ENCODE measurements at regions not wholly inside any gene's neighbourhood (a gene's known extent, or its start where the extent isn't known, plus 50 kb on each side); places are given as distances from the start of the nearest gene placed in this dataset.
"Not testable (repeated sequence)": the region's sequence is repeated elsewhere in the genome, so short reads cannot be mapped to it uniquely, and the experiment has no call there.

GRCh38 chr2:35522450-35522849 is 833.1 kb upstream of the CRIM1 start:
- no peak for DNase-seq

- DNase-seq, result no peak
Measured at GRCh38 chr2:35510636-35511035, 844.9 kb upstream of the CRIM1 start.

GRCh38 chr2:35508601-35509000 is 847.0 kb upstream of the CRIM1 start:
- DNase-seq, result no peak

- DNase-seq, result no peak
Measured at GRCh38 chr2:35504419-35504818, 851.2 kb upstream of the CRIM1 start.

- DNase-seq, result no peak
Measured at GRCh38 chr2:35503738-35504199, 851.8 kb upstream of the CRIM1 start.

- DNase-seq, result no peak
Measured at GRCh38 chr2:35503311-35503710, 852.3 kb upstream of the CRIM1 start.

GRCh38 chr2:35501076-35501475 is 854.5 kb upstream of the CRIM1 start:
- no peak for DNase-seq

- DNase-seq, result no peak
Measured at GRCh38 chr2:35496022-35496421, 859.6 kb upstream of the CRIM1 start.

- no peak for DNase-seq
Measured at GRCh38 chr2:35495182-35495581, 860.4 kb upstream of the CRIM1 start.

GRCh38 chr2:35478121-35478520 is 877.5 kb upstream of the CRIM1 start:
- DNase-seq, result not testable (repeated sequence)

- DNase-seq, result peak; percentile 7
Measured at GRCh38 chr2:35468245-35468644, 887.3 kb upstream of the CRIM1 start.

- DNase-seq, result peak; percentile 32
Measured at GRCh38 chr2:35463805-35464596, 891.6 kb upstream of the CRIM1 start.

GRCh38 chr2:35462226-35462998 is 893.2 kb upstream of the CRIM1 start:
- peak; percentile 74 for DNase-seq

GRCh38 chr2:35461406-35461805 is 894.2 kb upstream of the CRIM1 start:
- DNase-seq, result peak; percentile 25

- no peak for DNase-seq
Measured at GRCh38 chr2:35454966-35455638, 900.5 kb upstream of the CRIM1 start.

- DNase-seq, result no peak
Measured at GRCh38 chr2:35447821-35448220, 907.8 kb upstream of the CRIM1 start.

GRCh38 chr2:35447215-35447614 is 908.4 kb upstream of the CRIM1 start:
- DNase-seq, result no peak

GRCh38 chr2:35443087-35443486 is 912.5 kb upstream of the CRIM1 start:
- DNase-seq, result no peak

- not testable (repeated sequence) for DNase-seq
Measured at GRCh38 chr2:35441575-35441974, 914.0 kb upstream of the CRIM1 start.

- not testable (repeated sequence) for DNase-seq
Measured at GRCh38 chr2:35440308-35440707, 915.3 kb upstream of the CRIM1 start.

- DNase-seq, result not testable (repeated sequence)
Measured at GRCh38 chr2:35436893-35437292, 918.7 kb upstream of the CRIM1 start.

- peak; percentile 1 for DNase-seq
Measured at GRCh38 chr2:35428548-35428947, 927.0 kb upstream of the CRIM1 start.

- DNase-seq, result no peak
Measured at GRCh38 chr2:35421485-35421884, 934.1 kb upstream of the CRIM1 start.

- DNase-seq, result no peak
Measured at GRCh38 chr2:35417293-35417692, 938.3 kb upstream of the CRIM1 start.
